Fibroblast of villous mesenchyme (primary cell): ENCODE measurements at regions not wholly inside any gene's neighbourhood (a gene's known extent, or its start where the extent isn't known, plus 50 kb on each side); places are given as distances from the start of the nearest gene placed in this dataset.

Experiments
- DNase-seq: peaks from one replicate; pipeline ENCODE4 v3.0.0-alpha.2; 2010; ENCODE audit warnings: low read depth
- H3K4me3 ChIP-seq: 2 replicates; pipeline ENCODE4 v1.5.1; 2011; ENCODE audit warnings: low read depth, mild to moderate bottlenecking, low read length
- CTCF ChIP-seq: IDR thresholded peaks from 2 replicates; pipeline ENCODE4 v1.5.1; 2012; ENCODE audit warnings: low read depth, mild to moderate bottlenecking, low read length; ENCODE audit not compliant: insufficient read depth

- no peak overlapping the region for H3K4me3 ChIP-seq
- no peak for DNase-seq
- no peak for TF ChIP-seq CTCF
These were observed 482.5 kb downstream of the NUP35 start for GRCh38 chr2:183606718-183607085.

- TF ChIP-seq CTCF = no peak
- no peak overlapping the region for H3K4me3 ChIP-seq
- DNase-seq = no peak
These were observed 483.8 kb downstream of the NUP35 start for GRCh38 chr2:183607995-183608394.

- no peak overlapping the region for H3K4me3 ChIP-seq
- TF ChIP-seq CTCF = no peak
- no peak for DNase-seq
These were observed 484.5 kb downstream of the NUP35 start for GRCh38 chr2:183608747-183609146.

- no peak for TF ChIP-seq CTCF
- H3K4me3 ChIP-seq = no peak overlapping the region
- DNase-seq = no peak
These were observed 486.5 kb downstream of the NUP35 start for GRCh38 chr2:183610724-183611123.

GRCh38 chr2:183614799-183615435, 490.7 kb downstream of the NUP35 start:
- no peak for DNase-seq
- TF ChIP-seq CTCF = no peak
- H3K4me3 ChIP-seq = no peak overlapping the region

GRCh38 chr2:183623227-183623626, 499.0 kb downstream of the NUP35 start:
- no peak for TF ChIP-seq CTCF
- no peak overlapping the region for H3K4me3 ChIP-seq
- no peak for DNase-seq

- H3K4me3 ChIP-seq = no peak overlapping the region
- DNase-seq = no peak
- no peak for TF ChIP-seq CTCF
These were observed 506.7 kb downstream of the NUP35 start for GRCh38 chr2:183630964-183631363.
